ENCODE measurements at regions not wholly inside any gene's neighbourhood (a gene's known extent, or its start where the extent isn't known, plus 50 kb on each side); places are given as distances from the start of the nearest gene placed in this dataset.
"Not testable (repeated sequence)": the region's sequence is repeated elsewhere in the genome, so short reads cannot be mapped to it uniquely, and the experiment has no call there.

DNA sequence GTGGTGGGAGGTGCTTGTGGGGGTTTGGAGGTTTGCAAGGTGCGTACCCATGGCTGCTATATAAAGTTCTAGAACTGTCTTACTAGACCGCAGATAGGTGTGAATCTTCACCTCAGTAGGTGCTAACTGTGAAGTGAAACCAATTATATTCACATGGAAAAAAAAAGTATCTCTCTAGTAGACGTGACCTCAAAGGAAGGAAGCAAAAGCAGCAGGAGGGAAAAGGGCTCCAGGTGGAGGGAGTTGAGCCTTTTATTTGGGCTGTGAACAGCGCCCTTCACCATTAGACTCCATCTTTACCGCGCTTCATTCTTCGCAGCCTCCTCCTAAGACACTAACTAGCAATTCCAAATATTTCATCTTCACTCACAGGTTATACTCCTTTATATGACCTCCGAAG, 129.8 kb downstream of the TBX19 start:
- H3K9me3 ChIP-seq (ENCODE audit: control insufficient read depth in 3 of 3, low read length in 3 of 3) = peaks cover 0 to 3% (median 0%) of the 10 kb centered on the region in 3 donors
- no peaks in the 10 kb centered on the region for H3K36me3 ChIP-seq (ENCODE audit: control insufficient read depth in 3 of 3, insufficient read depth in 3 of 3, low read length in 3 of 3)
- no peak overlapping the region for H3K4me3 ChIP-seq (ENCODE audit: low read length in 3 of 3)
- H3K4me1 ChIP-seq (ENCODE audit: control insufficient read depth in 3 of 3, insufficient read depth in 3 of 3, low read length in 3 of 3) = peaks cover 0 to 3% (median 0%) of the 10 kb centered on the region in 3 donors
- no peaks in the 10 kb centered on the region for H3K27me3 ChIP-seq (ENCODE audit: control insufficient read depth in 3 of 3, insufficient read depth in 3 of 3, low read length in 3 of 3)
- H3K27ac ChIP-seq (ENCODE audit: low read depth, low read length) = no peak overlapping the region
- no peak overlapping the region for H3K9ac ChIP-seq (ENCODE audit: low read depth in 1 of 3, low read length in 3 of 3)

GRCh38 chr1:168408884-168409283, 128.2 kb downstream of the TBX19 start:
- no peak overlapping the region for H3K27ac ChIP-seq (ENCODE audit: low read depth, low read length)
- H3K9me3 ChIP-seq (ENCODE audit: control insufficient read depth in 3 of 3, low read length in 3 of 3) = peaks cover 0 to 3% (median 0%) of the 10 kb centered on the region in 3 donors
- H3K4me1 ChIP-seq (ENCODE audit: control insufficient read depth in 3 of 3, insufficient read depth in 3 of 3, low read length in 3 of 3) = no peaks in the 10 kb centered on the region
- no peak overlapping the region for H3K4me3 ChIP-seq (ENCODE audit: low read length in 3 of 3)
- no peak overlapping the region for H3K9ac ChIP-seq (ENCODE audit: low read depth in 1 of 3, low read length in 3 of 3)
- no peaks in the 10 kb centered on the region for H3K36me3 ChIP-seq (ENCODE audit: control insufficient read depth in 3 of 3, insufficient read depth in 3 of 3, low read length in 3 of 3)
- H3K27me3 ChIP-seq (ENCODE audit: control insufficient read depth in 3 of 3, insufficient read depth in 3 of 3, low read length in 3 of 3) = no peaks in the 10 kb centered on the region

DNA sequence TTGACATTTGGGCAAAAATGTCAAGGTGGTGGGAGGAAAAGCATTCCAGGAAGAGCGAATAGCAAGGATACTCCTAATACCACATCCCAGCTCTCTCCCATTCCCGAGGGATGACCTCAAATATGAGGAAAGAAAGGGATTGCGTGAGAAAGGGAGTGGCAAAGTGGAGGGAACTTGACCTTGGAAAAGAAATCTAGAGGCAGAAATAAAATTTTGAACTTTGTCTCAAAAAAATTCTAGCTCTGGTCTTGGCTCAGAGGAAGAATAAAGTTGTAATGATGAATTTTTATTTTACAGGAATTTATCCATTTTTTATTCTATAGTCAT, 127.8 kb downstream of the TBX19 start:
- Histone ChIP-seq H3K9me3 (ENCODE audit: control insufficient read depth in 3 of 3, low read length in 3 of 3) (peaks cover 0 to 3% (median 0%) of the 10 kb centered on the region in 3 donors), H3K36me3 (ENCODE audit: control insufficient read depth in 3 of 3, insufficient read depth in 3 of 3, low read length in 3 of 3) (no peaks in the 10 kb centered on the region), H3K9ac (ENCODE audit: low read depth in 1 of 3, low read length in 3 of 3) (no peak overlapping the region), H3K4me1 (ENCODE audit: control insufficient read depth in 3 of 3, insufficient read depth in 3 of 3, low read length in 3 of 3) (no peaks in the 10 kb centered on the region), H3K4me3 (ENCODE audit: low read length in 3 of 3) (no peak overlapping the region), H3K27ac (ENCODE audit: low read depth, low read length) (no peak overlapping the region), H3K27me3 (ENCODE audit: control insufficient read depth in 3 of 3, insufficient read depth in 3 of 3, low read length in 3 of 3) (no peaks in the 10 kb centered on the region)

- H3K4me1 ChIP-seq (ENCODE audit: control insufficient read depth in 3 of 3, insufficient read depth in 3 of 3, low read length in 3 of 3) = no peaks in the 10 kb centered on the region
- peaks cover 0 to 3% (median 0%) of the 10 kb centered on the region in 3 donors for H3K9me3 ChIP-seq (ENCODE audit: control insufficient read depth in 3 of 3, low read length in 3 of 3)
- H3K27ac ChIP-seq (ENCODE audit: low read depth, low read length) = no peak overlapping the region
- H3K4me3 ChIP-seq (ENCODE audit: low read length in 3 of 3) = no peak overlapping the region
- no peak overlapping the region for H3K9ac ChIP-seq (ENCODE audit: low read depth in 1 of 3, low read length in 3 of 3)
- no peaks in the 10 kb centered on the region for H3K36me3 ChIP-seq (ENCODE audit: control insufficient read depth in 3 of 3, insufficient read depth in 3 of 3, low read length in 3 of 3)
- H3K27me3 ChIP-seq (ENCODE audit: control insufficient read depth in 3 of 3, insufficient read depth in 3 of 3, low read length in 3 of 3) = no peaks in the 10 kb centered on the region
Observed at GRCh38 chr1:168407832-168408538, 127.3 kb downstream of the TBX19 start.

DNA sequence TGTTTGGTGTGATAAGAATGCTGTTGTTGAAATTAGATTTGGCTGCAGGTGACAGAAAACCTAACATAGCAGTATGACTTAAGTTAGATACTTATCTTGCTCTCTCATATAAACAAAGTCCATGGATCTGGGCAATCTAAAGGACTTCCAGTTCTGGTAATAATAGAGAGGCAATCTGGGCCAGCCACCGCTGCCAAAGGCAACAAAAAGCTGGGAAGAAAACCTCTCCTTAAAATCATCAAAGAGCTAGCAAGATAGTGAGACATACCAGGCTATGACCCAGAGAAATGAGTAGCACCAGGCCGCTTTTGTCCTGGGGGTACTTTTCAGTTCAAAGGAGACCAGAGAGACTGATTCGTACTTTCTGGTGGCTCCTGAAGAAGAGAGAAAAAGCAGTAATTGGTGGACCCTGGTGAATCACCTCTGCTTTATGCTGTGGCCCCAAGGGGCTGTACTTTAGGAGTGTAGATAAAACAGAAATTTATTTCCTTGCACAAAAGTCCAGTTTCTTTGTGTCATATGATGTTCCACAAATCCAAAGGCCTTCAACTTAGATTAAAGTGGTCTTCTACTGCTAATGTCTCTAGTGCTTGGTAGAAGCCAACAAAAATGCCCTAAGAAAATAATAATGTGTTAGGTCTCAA, 125.4 kb downstream of the TBX19 start:
- Histone ChIP-seq H3K9me3 (ENCODE audit: control insufficient read depth in 3 of 3, low read length in 3 of 3) (peaks cover 0 to 3% (median 0%) of the 10 kb centered on the region in 3 donors), H3K27ac (ENCODE audit: low read depth, low read length) (no peak overlapping the region), H3K4me1 (ENCODE audit: control insufficient read depth in 3 of 3, insufficient read depth in 3 of 3, low read length in 3 of 3) (no peaks in the 10 kb centered on the region), H3K9ac (ENCODE audit: low read depth in 1 of 3, low read length in 3 of 3) (no peak overlapping the region), H3K4me3 (ENCODE audit: low read length in 3 of 3) (no peak overlapping the region), H3K27me3 (ENCODE audit: control insufficient read depth in 3 of 3, insufficient read depth in 3 of 3, low read length in 3 of 3) (no peaks in the 10 kb centered on the region), H3K36me3 (ENCODE audit: control insufficient read depth in 3 of 3, insufficient read depth in 3 of 3, low read length in 3 of 3) (no peaks in the 10 kb centered on the region)

- Histone ChIP-seq H3K4me3 (ENCODE audit: low read length in 3 of 3) (no peak overlapping the region), H3K27ac (ENCODE audit: low read depth, low read length) (no peak overlapping the region), H3K4me1 (ENCODE audit: control insufficient read depth in 3 of 3, insufficient read depth in 3 of 3, low read length in 3 of 3) (no peaks in the 10 kb centered on the region), H3K36me3 (ENCODE audit: control insufficient read depth in 3 of 3, insufficient read depth in 3 of 3, low read length in 3 of 3) (no peaks in the 10 kb centered on the region), H3K9ac (ENCODE audit: low read depth in 1 of 3, low read length in 3 of 3) (no peak overlapping the region), H3K9me3 (ENCODE audit: control insufficient read depth in 3 of 3, low read length in 3 of 3) (peaks cover 0 to 3% (median 0%) of the 10 kb centered on the region in 3 donors), H3K27me3 (ENCODE audit: control insufficient read depth in 3 of 3, insufficient read depth in 3 of 3, low read length in 3 of 3) (no peaks in the 10 kb centered on the region)
Observed at GRCh38 chr1:168403140-168403539, 122.5 kb downstream of the TBX19 start.

DNA sequence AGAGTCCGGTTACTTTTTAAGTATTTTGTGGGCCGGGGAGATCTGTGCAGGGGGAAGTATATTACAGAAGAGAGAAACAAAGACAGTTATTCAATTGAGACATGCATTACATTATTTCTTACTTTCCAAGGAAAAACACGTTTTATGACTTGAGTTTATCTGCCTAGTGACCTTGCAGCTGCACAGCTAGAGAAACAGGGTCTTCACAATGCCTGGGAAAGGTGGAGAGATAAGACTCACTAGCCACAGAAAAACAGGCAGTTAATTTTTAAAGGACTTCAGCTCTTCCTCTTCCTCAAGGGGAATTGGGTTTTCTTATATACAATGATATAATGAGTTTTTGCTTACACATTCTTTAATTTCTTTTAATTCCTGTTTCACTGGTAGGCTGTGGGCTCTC, 121.8 kb downstream of the TBX19 start:
- not testable (repeated sequence) for H3K9ac ChIP-seq (ENCODE audit: low read depth in 1 of 3, low read length in 3 of 3); H3K27me3 ChIP-seq (ENCODE audit: control insufficient read depth in 3 of 3, insufficient read depth in 3 of 3, low read length in 3 of 3); H3K9me3 ChIP-seq (ENCODE audit: control insufficient read depth in 3 of 3, low read length in 3 of 3); H3K27ac ChIP-seq (ENCODE audit: low read depth, low read length); H3K36me3 ChIP-seq (ENCODE audit: control insufficient read depth in 3 of 3, insufficient read depth in 3 of 3, low read length in 3 of 3); H3K4me3 ChIP-seq (ENCODE audit: low read length in 3 of 3); H3K4me1 ChIP-seq (ENCODE audit: control insufficient read depth in 3 of 3, insufficient read depth in 3 of 3, low read length in 3 of 3)

DNA sequence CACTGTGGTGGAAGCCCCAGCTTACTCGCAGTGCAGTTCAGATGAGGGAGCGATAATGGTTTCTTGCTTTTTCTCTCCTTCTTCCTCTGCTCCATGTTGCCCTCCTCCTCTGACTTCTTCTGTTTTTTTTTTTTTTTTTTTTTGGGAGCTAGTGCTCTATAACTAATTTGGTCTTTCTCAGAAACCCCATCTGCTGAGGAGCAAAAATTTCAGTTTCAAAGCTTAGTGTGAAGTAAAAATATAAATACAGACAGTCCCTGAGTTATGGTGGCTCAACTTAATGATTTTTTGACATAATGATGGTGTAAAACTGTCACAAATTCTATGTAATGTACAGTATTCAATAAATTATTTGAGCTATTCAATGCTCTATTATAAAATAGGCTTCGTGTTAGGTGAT, 120.7 kb downstream of the TBX19 start:
- Histone ChIP-seq H3K36me3 (ENCODE audit: control insufficient read depth in 3 of 3, insufficient read depth in 3 of 3, low read length in 3 of 3) (no peaks in the 10 kb centered on the region), H3K9me3 (ENCODE audit: control insufficient read depth in 3 of 3, low read length in 3 of 3) (no peaks in the 10 kb centered on the region), H3K27ac (ENCODE audit: low read depth, low read length) (no peak overlapping the region), H3K4me1 (ENCODE audit: control insufficient read depth in 3 of 3, insufficient read depth in 3 of 3, low read length in 3 of 3) (no peaks in the 10 kb centered on the region), H3K27me3 (ENCODE audit: control insufficient read depth in 3 of 3, insufficient read depth in 3 of 3, low read length in 3 of 3) (no peaks in the 10 kb centered on the region), H3K9ac (ENCODE audit: low read depth in 1 of 3, low read length in 3 of 3) (no peak overlapping the region), H3K4me3 (ENCODE audit: low read length in 3 of 3) (no peak overlapping the region)

GRCh38 chr1:168400139-168400538, 119.5 kb downstream of the TBX19 start:
- Histone ChIP-seq H3K27me3 (ENCODE audit: control insufficient read depth in 3 of 3, insufficient read depth in 3 of 3, low read length in 3 of 3) (no peaks in the 10 kb centered on the region), H3K9me3 (ENCODE audit: control insufficient read depth in 3 of 3, low read length in 3 of 3) (no peaks in the 10 kb centered on the region), H3K36me3 (ENCODE audit: control insufficient read depth in 3 of 3, insufficient read depth in 3 of 3, low read length in 3 of 3) (no peaks in the 10 kb centered on the region), H3K27ac (ENCODE audit: low read depth, low read length) (no peak overlapping the region), H3K9ac (ENCODE audit: low read depth in 1 of 3, low read length in 3 of 3) (no peak overlapping the region), H3K4me1 (ENCODE audit: control insufficient read depth in 3 of 3, insufficient read depth in 3 of 3, low read length in 3 of 3) (no peaks in the 10 kb centered on the region), H3K4me3 (ENCODE audit: low read length in 3 of 3) (no peak overlapping the region)

DNA sequence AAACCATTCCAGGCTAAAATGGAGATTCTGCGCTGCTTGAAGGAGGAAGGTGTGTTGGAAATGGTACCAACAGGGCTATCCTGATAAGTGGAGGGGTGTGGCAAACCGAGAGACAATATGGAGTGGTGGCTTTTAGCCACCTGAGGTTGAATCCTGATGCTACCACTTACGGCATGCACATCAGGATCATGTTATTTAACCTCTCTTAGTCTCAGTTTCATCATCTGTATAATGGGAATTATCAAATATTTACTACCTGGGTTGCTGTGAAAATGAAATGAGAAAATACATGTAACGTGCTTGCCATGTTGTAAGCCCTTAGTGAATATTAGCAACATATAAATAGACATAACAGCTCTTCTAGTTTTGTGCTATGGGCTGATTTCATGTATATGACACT, 117.1 kb downstream of the TBX19 start:
- Histone ChIP-seq H3K4me1 (ENCODE audit: control insufficient read depth in 3 of 3, insufficient read depth in 3 of 3, low read length in 3 of 3) (no peaks in the 10 kb centered on the region), H3K36me3 (ENCODE audit: control insufficient read depth in 3 of 3, insufficient read depth in 3 of 3, low read length in 3 of 3) (no peaks in the 10 kb centered on the region), H3K27me3 (ENCODE audit: control insufficient read depth in 3 of 3, insufficient read depth in 3 of 3, low read length in 3 of 3) (no peaks in the 10 kb centered on the region), H3K27ac (ENCODE audit: low read depth, low read length) (no peak overlapping the region), H3K9ac (ENCODE audit: low read depth in 1 of 3, low read length in 3 of 3) (no peak overlapping the region), H3K4me3 (ENCODE audit: low read length in 3 of 3) (no peak overlapping the region), H3K9me3 (ENCODE audit: control insufficient read depth in 3 of 3, low read length in 3 of 3) (no peaks in the 10 kb centered on the region)
